Lower leg skin (tissue), 3 donors: ENCODE measurements at regions not wholly inside any gene's neighbourhood (a gene's known extent, or its start where the extent isn't known, plus 50 kb on each side); places are given as distances from the start of the nearest gene placed in this dataset.

ENCODE experiments used
- POLR2A ChIP-seq, 2 donors: fragments of 450-650 bp; IDR thresholded peaks; one replicate each; pipeline ENCODE4 v1.6.1; 2016 to 2017; ENCODE audit warnings: antibody characterized with exemption in 2 of 2, mild to moderate bottlenecking in 1 of 2, moderate library complexity in 1 of 2
- TF ChIP-seq, protein P1 (sequence below), 3 donors: fragments of 450-650 bp; IDR thresholded peaks; one replicate each; pipeline ENCODE4 v1.5.1; 2016; ENCODE audit warnings: antibody characterized with exemption in 3 of 3, mild to moderate bottlenecking in 3 of 3, moderate library complexity in 2 of 3

DNA sequence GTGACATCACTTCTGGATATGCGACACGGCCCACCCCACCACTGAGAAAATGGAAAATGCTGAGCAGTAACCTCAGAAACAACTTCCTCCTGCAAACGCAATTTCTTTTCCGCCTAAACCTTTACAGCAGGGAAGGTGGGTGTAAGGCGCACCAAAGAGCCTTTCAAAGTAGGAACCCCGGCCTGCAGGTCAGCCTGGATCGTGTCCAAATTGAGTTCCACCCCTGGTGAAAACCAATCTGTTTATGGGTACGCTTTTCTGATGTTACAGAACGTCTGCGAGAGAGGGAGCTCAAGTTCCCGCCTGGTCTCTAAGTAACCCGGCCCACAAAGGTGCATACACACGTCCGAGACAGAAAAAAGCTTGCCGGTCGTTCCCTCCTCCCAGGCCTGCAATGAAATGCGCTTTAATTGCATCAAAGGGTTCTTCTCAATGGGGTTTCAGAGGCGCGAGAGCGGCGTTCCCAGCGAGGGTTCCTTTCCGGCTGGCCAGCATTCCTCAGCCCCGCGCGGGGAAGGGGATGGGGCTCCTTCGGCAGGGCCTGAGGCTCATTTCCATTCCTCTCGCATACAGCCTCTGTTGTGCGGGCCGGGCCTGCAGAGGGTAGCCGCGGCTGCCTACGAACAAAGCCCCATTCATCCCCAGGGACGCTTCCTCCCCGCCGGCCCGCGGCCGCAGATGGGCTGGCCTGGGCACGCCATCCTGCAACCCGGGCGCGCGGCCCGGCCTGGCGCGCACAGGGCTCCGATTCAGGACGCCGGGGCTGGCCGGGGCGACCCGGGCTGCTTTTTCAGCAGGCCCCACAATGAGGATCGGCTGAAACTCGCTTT is 138.1 kb downstream of the TMCO5A start:
- TF ChIP-seq POLR2A (IDR thresholded peaks at IDR 0.05): no peak
- TF ChIP-seq, protein P1, sequence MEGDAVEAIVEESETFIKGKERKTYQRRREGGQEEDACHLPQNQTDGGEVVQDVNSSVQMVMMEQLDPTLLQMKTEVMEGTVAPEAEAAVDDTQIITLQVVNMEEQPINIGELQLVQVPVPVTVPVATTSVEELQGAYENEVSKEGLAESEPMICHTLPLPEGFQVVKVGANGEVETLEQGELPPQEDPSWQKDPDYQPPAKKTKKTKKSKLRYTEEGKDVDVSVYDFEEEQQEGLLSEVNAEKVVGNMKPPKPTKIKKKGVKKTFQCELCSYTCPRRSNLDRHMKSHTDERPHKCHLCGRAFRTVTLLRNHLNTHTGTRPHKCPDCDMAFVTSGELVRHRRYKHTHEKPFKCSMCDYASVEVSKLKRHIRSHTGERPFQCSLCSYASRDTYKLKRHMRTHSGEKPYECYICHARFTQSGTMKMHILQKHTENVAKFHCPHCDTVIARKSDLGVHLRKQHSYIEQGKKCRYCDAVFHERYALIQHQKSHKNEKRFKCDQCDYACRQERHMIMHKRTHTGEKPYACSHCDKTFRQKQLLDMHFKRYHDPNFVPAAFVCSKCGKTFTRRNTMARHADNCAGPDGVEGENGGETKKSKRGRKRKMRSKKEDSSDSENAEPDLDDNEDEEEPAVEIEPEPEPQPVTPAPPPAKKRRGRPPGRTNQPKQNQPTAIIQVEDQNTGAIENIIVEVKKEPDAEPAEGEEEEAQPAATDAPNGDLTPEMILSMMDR (IDR thresholded peaks at IDR 0.05): no peak
